GM12891 (cell line): ENCODE measurements at regions not wholly inside any gene's neighbourhood (a gene's known extent, or its start where the extent isn't known, plus 50 kb on each side); places are given as distances from the start of the nearest gene placed in this dataset.

Source experiments
- DNase-seq: peaks from one replicate; pipeline ENCODE4 v3.0.0; 2011; ENCODE audit warnings: low spot score; ENCODE audit not compliant: insufficient read length
- FAIRE-seq: peaks from 2 replicates; lab custom pipeline; 2011; peaks lifted over from hg19 to GRCh38; lab: Jason Lieb, UNC
- PAX5 ChIP-seq: IDR thresholded peaks from 2 replicates; pipeline ENCODE4 v1.6.1; 2011; ENCODE audit warnings: low read length, moderate library complexity, mild to moderate bottlenecking; ENCODE audit not compliant: insufficient read depth, severe bottlenecking
- POLR2A ChIP-seq: IDR thresholded peaks from 2 replicates; pipeline ENCODE4 v1.6.1; 2011; ENCODE audit warnings: low read depth, low read length, control low read depth
- POLR2AphosphoS5 ChIP-seq: IDR thresholded peaks from 2 replicates; pipeline ENCODE4 v1.6.1; 2011; ENCODE audit warnings: low read depth, low read length, control low read depth
- POU2F2 ChIP-seq: IDR thresholded peaks from 2 replicates; pipeline ENCODE4 v1.6.1; 2011; ENCODE audit warnings: low read depth, mild to moderate bottlenecking, control low read depth, low read length, moderate library complexity
- SPI1 ChIP-seq: IDR thresholded peaks from 2 replicates; pipeline ENCODE4 v1.6.1; 2011; ENCODE audit warnings: low read depth, low read length, control low read depth
- TAF1 ChIP-seq: IDR thresholded peaks from 2 replicates; pipeline ENCODE4 v1.6.1; 2011; ENCODE audit warnings: low read depth, low read length, control low read depth

DNA sequence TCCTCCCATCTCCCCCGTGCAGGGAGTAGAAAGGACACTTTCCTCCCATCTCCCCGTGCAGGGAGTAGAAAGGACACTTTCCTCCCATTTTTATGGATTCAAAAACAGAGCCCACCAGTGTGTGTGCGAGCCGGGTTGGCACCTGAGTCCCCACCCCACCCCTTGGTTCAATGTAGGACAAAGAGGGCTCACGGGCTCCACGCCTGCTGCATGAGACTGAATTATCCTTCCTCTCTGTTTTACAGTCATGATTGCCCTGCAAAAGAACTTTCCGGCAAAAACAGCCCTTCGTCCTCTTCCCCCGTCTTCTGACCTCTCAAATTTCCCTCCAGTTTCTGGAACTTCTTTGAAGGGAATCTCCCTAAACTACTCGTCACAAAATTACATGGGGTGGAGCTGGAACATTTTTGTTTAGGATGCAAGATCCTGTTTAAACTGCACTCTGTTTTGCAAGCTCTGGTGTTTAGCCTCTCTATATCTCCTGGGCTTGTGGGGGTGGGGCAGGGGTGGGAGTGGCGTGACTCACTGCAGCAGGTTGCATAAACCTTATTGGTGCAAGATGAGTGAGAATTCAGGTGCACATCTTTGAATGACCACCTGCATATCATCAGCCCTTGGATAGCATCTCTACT lies 99.8 kb downstream of the PSMG1 start:
- DNase-seq (no peak), FAIRE-seq (no peak)
- TF ChIP-seq POU2F2 (no peak), SPI1 (no peak), TAF1 (no peak), PAX5 (no peak), POLR2A (no peak), POLR2AphosphoS5 (no peak)

DNA sequence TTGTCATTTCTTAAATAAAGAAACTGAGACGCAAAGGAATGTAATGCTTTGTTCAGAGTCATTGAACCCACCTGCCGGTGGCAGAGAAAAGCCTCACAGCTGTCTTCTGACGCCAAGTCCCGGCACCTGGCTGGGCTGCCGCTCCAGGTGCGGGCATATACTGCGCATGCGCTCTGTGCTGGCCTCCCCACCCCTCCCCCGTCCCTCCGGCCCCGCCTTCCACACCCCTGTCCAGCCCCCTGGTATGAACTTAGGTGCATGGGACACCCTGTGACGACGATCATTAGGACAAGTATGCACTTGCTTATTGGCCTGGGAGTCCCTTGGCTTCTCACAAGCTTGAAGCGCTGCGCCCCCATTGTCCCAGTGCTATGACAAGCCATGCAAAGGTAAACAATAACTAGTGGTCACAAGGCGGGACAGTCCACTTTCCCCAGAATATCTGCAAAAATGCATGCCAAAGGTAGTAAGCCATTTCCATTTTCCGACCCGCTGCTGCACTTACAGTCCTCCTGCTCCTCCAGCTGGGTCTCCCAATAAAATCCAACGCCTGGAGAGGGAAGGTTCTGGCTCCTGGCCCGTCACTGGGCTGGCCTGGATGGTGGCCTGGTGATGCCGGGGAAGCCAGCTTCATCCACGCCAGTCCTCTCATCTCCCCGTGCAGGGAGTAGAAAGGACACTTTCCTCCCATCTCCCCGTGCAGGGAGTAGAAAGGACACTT lies 100.4 kb downstream of the PSMG1 start:
- no peak for DNase-seq
- no peak for FAIRE-seq
- TF ChIP-seq PAX5, result no peak
- TF ChIP-seq TAF1, result no peak
- TF ChIP-seq SPI1, result no peak
- no peak for TF ChIP-seq POLR2A
- no peak for TF ChIP-seq POU2F2
- TF ChIP-seq POLR2AphosphoS5, result no peak

DNA sequence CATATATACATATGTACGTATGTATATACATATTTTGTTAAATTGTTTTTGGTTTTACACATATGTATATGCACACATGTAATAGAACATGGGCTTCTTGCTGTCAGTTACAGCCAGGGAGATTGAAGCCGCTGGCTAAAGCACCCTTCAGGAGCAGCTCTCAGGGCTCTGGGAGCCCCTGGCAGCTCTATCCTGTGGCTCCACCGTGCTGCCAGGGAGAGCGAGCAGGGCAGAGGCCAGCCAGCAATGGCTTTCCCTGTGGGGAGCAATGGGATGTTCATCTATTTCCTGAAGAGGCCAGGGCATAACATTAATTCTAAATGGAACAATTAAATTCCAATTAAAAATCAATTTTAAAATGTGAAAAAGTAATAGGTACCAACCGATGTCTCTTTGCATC lies 102.9 kb downstream of the PSMG1 start:
- FAIRE-seq (no peak), DNase-seq (no peak)
- TF ChIP-seq TAF1 (no peak), PAX5 (no peak), POLR2AphosphoS5 (no peak), SPI1 (no peak), POLR2A (no peak), POU2F2 (no peak)

DNA sequence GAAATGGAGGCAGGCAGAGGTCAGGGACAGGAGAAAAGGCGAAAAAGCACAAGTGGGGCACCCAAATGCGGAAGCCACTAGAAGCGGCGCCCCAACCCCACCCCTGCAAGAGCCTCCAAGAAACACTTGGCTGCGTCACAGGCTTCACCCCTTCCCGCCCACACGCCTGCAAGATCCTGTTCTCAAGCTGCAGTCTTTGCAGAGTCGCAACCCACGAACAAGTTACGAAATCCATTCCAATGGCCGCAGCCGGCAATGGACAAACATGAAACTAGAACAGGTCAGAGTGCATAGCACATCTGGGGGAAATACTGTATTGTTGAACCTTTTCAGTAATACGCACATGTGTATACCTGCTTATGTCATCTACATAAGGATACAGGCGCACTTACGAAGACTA lies 103.6 kb downstream of the PSMG1 start:
- TF ChIP-seq POLR2AphosphoS5 (no peak), SPI1 (no peak), TAF1 (no peak), POU2F2 (no peak), PAX5 (no peak), POLR2A (no peak)
- FAIRE-seq, result no peak
- no peak for DNase-seq

DNA sequence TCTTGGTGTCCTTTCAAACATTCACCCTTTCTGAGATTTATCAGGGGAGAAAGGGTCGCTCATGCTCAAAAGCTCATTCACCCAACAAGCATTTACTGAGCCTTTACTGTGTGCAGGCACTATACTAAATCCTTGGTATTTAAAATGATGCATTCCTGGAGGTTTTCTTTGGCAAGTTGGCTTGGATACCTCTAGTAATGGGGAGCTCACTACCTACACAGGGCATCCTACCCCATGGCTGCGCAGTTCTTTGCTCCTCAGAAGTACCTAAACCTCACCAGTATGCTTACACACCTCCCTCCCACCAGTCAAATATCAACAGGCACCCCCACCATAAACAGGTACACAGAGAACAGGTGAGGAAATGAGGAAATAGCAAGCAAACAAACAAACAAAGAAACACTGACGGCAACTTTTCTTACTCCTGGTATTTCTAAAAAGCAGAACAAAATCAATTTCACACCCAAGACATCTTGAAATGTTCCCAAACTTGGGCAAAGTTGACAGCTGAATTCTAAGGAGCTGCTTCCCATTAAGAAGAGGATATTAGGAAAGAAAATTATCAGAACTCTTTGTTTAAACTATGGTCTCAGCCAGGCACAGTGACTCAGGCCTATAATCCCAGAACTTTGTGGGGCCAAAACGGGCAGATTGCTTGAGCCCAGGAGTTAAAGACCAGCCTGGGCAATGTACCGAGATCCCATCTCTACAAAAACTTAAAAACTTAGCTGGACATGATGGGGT lies 104.8 kb downstream of the PSMG1 start:
- TF ChIP-seq POLR2A, result no peak
- TF ChIP-seq PAX5, result no peak
- TF ChIP-seq SPI1, result no peak
- no peak for TF ChIP-seq TAF1
- no peak for TF ChIP-seq POLR2AphosphoS5
- TF ChIP-seq POU2F2, result no peak
- FAIRE-seq (no peak), DNase-seq (no peak)

DNA sequence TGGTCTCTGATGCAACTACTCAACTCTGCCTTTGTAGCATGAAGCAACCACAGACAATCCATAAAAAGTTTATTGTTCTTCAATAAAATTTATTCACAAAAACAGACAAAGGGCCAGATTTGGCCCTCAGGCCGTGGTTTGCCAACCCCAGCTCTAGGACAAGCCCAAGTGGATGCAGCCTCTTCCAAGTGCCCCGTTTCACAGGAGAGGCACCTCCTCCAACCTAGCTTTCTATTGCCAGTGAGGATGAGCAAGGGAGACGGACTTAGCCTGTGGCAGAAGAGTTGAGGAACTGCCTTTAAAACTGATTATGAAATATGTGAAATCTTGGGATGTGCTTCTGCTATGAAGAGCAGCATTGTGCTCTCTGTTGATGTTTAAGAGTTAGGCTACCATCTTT lies 105.4 kb downstream of the PSMG1 start:
- no peak for TF ChIP-seq TAF1
- no peak for TF ChIP-seq SPI1
- no peak for TF ChIP-seq PAX5
- no peak for TF ChIP-seq POLR2AphosphoS5
- TF ChIP-seq POU2F2, result no peak
- no peak for TF ChIP-seq POLR2A
- DNase-seq, result no peak
- no peak for FAIRE-seq

DNA sequence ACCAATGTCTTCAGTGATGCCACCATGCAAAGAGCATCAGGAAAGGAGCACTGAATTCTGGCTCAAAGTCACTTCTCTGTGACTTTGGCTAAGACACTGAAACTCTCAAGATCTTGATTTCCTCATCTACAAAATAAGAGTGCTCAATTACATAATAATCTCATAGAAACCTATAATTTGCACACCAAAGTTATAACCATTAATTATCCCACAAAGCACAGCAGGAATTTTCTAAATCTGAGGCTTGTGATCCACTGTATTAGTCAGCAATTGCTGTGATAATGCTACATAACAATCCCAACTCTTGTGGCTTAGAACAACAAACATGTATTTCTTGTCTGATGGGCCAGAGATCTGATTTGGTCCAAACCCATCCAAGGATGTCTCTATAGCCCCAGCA lies 108.7 kb downstream of the PSMG1 start:
- DNase-seq, result no peak
- FAIRE-seq, result no peak
- TF ChIP-seq PAX5 (no peak), POLR2A (no peak), SPI1 (no peak), TAF1 (no peak), POLR2AphosphoS5 (no peak), POU2F2 (no peak)

DNA sequence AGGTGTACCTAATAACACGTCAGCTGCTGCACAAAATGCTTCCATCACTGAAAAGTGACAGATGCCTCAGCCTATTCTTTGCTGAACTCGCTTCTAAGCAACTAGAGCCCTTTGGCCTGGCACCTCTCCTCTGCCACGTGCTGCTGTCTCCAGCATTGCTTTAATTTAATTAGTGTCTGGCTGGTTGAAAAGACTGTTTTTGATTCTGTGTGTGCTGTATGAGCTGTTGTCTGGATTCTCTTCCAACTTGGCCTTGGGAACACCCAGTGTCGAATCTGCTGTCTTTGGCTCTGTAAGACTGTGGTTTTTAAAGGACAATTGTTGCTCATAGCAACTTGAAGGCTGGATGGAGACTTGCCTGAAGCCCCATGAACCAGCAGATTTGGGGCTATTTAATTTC lies 109.5 kb downstream of the PSMG1 start:
- FAIRE-seq, result no peak

DNA sequence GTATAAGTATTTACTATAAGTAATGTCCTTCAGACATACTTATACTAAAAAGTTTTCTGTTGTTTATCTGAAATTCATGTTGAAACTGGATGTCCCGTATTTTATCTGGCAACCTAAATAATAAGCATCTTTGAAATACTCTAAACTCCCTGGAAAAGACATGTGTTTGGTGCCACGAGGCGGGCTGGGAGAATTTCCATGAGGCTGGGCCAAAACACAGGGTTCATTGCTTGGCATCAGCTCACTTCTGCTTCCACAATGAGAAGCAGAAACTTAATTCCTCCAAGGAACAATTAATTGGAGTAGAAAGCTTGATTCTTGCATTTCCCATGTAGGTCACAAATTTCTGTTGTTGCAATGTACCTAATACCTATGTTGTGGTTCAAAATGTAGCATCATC lies 110.2 kb downstream of the PSMG1 start:
- DNase-seq, result no peak
- TF ChIP-seq POU2F2, result no peak

More for the DNA sequence above, 109.5 kb downstream of the PSMG1 start:
- TF ChIP-seq PAX5 (no peak), POLR2A (no peak), POLR2AphosphoS5 (no peak), POU2F2 (no peak), TAF1 (no peak), SPI1 (no peak)
- no peak for DNase-seq

DNA sequence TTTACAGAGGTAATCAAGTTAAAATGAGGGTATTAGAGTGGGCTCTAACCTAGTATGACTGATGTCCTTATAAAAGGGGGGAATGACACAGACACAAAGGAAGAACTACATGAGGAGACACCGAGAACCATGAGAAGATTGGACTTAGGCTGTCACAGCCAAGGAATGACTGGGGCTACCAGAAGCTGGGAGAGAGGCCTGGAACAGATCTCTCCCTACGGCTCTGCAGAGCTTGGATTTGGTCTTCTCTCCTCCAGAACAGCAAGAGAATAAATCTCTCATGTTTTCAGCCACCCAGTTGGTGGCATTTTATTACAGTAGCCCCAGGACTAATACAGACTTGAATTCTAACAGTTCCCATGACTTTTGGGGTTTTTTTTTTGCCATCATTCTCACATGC lies 110.8 kb downstream of the PSMG1 start:
- FAIRE-seq (no peak), DNase-seq (no peak)
- TF ChIP-seq POLR2A (no peak), SPI1 (no peak), TAF1 (no peak), PAX5 (no peak), POU2F2 (no peak), POLR2AphosphoS5 (no peak)

More for the DNA sequence above, 110.2 kb downstream of the PSMG1 start:
- no peak for FAIRE-seq
